Adrenal gland (tissue), 9 donors: ENCODE measurements at regions not wholly inside any gene's neighbourhood (a gene's known extent, or its start where the extent isn't known, plus 50 kb on each side); places are given as distances from the start of the nearest gene placed in this dataset.

Source experiments
- DNase-seq, 7 donors: peaks; one replicate each; pipeline ENCODE4 v3.0.0-alpha.2; 2019 to 2020
- H3K27ac ChIP-seq, 5 donors: fragments of 200-600 bp; sonication (generic) in 4 of 5; 1 replicate in 3 of 5; 2 replicates in 2 of 5; pipeline versions ENCODE4 v1.5.1 to v1.8.0; 2016 to 2020; ENCODE audit warnings: mild to moderate bottlenecking in 1 of 5
- H3K27me3 ChIP-seq: fragments of 200-600 bp; 2 replicates; pipeline ENCODE4 v1.8.0; 2021
- H3K36me3 ChIP-seq, 2 donors: fragments of 200-600 bp; replicated peaks in 1 of 2; 1 replicate in 1 of 2; 2 replicates in 1 of 2; pipeline versions ENCODE4 v1.5.1 to v1.8.0; 2018 to 2022
- H3K4me1 ChIP-seq, 2 donors: fragments of 200-600 bp; replicated peaks in 1 of 2; 1 replicate in 1 of 2; 2 replicates in 1 of 2; pipeline versions ENCODE4 v1.5.1 to v1.8.0; 2018 to 2021
- H3K4me3 ChIP-seq, 4 donors: fragments of 200-600 bp; sonication (generic) in 3 of 4; one replicate each; pipeline ENCODE4 v1.5.1; 2016 to 2018
- H3K9me3 ChIP-seq, 3 donors: fragments of 200-600 bp; sonication (generic) in 1 of 3; replicated peaks in 1 of 3; 1 replicate in 2 of 3; 2 replicates in 1 of 3; pipeline versions ENCODE4 v1.5.1 to v1.8.0; 2016 to 2021
- POLR2A ChIP-seq, 2 donors: fragments of 450-650 bp; IDR thresholded peaks; one replicate each; pipeline ENCODE4 v1.6.1; 2017; ENCODE audit warnings: antibody characterized with exemption in 2 of 2, mild to moderate bottlenecking in 2 of 2, moderate library complexity in 1 of 2
- WGBS, 4 donors: extraction: QIAGEN DNeasy Blood & Tissue Kit in 2 of 4; methylation state at CpG; one replicate each; pipeline versions ENCODE4 v1.1.5 to v1.1.7; 2013 to 2017; 5-methylcytosine and 5-hydroxymethylcytosine counted together
- intact Hi-C, 2 donors: fragments of 100-400 bp; cut with DNase I; formaldehyde crosslinking; loops; one replicate each; pipeline versions ENCODE4 v1.14.1 to v1.15.0; 2022 to 2023
- TF ChIP-seq, protein P1 (sequence below), 6 experiments: fragments of 450-650 bp in 4 of 6; fragments of 200-600 bp in 2 of 6; sonication (generic) in 1 of 6; IDR thresholded peaks; 1 replicate in 5 of 6; 2 replicates in 1 of 6; pipeline versions ENCODE4 v1.5.1 to v1.8.0; 2016 to 2021; ENCODE audit warnings: antibody characterized with exemption in 6 of 6, mild to moderate bottlenecking in 2 of 6, moderate library complexity in 1 of 6
- donor health status: healthy with polysubstance abuse.
- donor health status: Bipolar disorder and iron deficiency.
- donor health status: DM: yes; HTN: yes; CAD: no.
- donor health status: DM: no; HTN: no; CAD: no.
- donor health status: DM: no; HTN: no; CAD: no.

DNA sequence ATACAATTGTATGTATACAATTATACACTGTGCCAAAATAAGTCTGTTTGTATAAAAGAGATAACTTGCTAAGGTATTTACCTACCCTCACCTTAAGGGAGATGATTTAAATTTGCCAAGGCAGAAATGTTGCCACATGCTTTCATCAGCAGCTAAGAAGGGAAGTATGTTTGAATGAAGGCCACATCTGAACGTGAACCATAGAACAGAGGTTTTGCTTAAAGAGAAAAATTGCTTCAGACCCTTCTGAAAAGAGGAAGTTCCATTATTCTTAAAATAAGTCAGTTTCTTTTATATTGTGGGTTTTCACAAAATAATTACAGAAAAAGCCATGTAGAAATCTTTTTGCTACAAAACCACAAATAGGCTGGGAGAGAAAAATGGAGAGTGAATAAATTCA, 621.5 kb upstream of the HTR2C start:
- WGBS, 4 donors, result 21 to 38% (median 33%) methylated on average over 1 of the region's 1 CpG
- intact Hi-C loops, result no loop called here
- Histone ChIP-seq H3K4me1 (no peaks in the 10 kb centered on the region), H3K27ac (no peak overlapping the region), H3K36me3 (no peaks in the 10 kb centered on the region), H3K27me3 (peaks cover 9% of the 10 kb centered on the region), H3K4me3 (no peak overlapping the region), H3K9me3 (no peaks in the 10 kb centered on the region)
- TF ChIP-seq, protein P1, sequence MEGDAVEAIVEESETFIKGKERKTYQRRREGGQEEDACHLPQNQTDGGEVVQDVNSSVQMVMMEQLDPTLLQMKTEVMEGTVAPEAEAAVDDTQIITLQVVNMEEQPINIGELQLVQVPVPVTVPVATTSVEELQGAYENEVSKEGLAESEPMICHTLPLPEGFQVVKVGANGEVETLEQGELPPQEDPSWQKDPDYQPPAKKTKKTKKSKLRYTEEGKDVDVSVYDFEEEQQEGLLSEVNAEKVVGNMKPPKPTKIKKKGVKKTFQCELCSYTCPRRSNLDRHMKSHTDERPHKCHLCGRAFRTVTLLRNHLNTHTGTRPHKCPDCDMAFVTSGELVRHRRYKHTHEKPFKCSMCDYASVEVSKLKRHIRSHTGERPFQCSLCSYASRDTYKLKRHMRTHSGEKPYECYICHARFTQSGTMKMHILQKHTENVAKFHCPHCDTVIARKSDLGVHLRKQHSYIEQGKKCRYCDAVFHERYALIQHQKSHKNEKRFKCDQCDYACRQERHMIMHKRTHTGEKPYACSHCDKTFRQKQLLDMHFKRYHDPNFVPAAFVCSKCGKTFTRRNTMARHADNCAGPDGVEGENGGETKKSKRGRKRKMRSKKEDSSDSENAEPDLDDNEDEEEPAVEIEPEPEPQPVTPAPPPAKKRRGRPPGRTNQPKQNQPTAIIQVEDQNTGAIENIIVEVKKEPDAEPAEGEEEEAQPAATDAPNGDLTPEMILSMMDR (IDR thresholded peaks at IDR 0.05), result no peak
- TF ChIP-seq POLR2A (IDR thresholded peaks at IDR 0.05), result no peak
- DNase-seq, result no peak

DNA sequence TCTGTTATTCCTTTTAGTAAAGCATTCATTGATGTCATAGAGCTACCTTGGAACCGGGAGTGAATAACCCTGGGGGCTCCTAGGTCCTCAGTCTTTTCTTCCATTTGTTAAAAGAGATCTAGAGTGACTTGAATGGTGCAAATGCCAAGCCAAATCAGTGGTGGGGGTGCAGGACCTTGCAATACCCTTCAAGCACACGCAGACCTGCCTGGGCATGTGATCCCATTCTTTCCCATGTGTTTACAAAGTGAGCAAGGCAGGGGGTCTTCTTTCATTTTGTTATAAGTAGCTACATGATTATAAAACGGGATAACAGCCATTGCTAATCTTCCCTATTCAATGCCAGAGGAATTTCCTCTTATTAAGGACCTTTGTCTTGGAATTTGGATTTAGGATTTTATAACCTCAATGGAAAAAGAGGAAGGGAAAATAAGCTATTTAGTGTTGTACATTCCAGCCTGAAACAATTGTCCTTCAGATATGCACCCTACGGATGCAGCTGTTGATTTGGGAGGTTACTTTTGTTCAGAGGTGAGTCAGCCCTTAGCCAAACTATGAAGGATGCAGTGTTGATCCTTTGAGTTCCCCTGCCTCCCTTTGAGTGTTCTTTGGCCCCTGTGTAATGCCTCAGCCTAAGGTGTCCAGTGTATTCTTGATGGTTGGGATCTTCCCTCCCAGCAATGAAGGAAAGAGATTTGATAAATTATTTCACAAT, 623.8 kb upstream of the HTR2C start:
- Histone ChIP-seq H3K27ac (no peak overlapping the region), H3K4me3 (no peak overlapping the region), H3K27me3 (peaks cover 5% of the 10 kb centered on the region), H3K9me3 (no peaks in the 10 kb centered on the region), H3K4me1 (no peaks in the 10 kb centered on the region), H3K36me3 (no peaks in the 10 kb centered on the region)
- TF ChIP-seq POLR2A (IDR thresholded peaks at IDR 0.05), result no peak
- TF ChIP-seq, protein P1 (IDR thresholded peaks at IDR 0.05), result no peak
- WGBS, 4 donors, result 40 to 68% (median 57%) methylated on average over 4 of the region's 4 CpGs
- DNase-seq, result no peak
- intact Hi-C loops, result no loop called here

DNA sequence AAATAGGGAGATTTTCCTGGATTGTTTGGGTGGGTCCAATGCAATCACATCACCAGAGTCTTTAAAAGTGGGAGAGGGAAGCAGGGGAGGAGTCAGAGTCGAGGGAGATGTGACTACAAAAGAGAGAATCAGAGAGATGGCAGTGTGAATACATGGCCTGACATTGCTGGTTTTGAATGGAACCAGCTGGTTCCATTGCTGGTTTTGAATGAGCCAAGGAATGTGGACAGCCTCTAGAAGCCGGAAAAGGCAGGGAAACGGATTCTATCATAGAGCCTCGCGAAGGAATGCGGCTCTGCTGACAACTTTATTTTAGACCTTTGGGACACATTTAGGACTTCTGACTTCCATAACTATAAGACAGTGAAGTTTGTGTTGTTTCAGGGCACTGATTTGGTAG, 627.0 kb upstream of the HTR2C start:
- intact Hi-C loops, result no loop called here
- Histone ChIP-seq H3K27ac (no peak overlapping the region), H3K4me3 (no peak overlapping the region), H3K36me3 (no peaks in the 10 kb centered on the region), H3K4me1 (no peaks in the 10 kb centered on the region), H3K27me3 (no peaks in the 10 kb centered on the region), H3K9me3 (no peaks in the 10 kb centered on the region)
- TF ChIP-seq POLR2A (IDR thresholded peaks at IDR 0.05), result no peak
- TF ChIP-seq, protein P1 (IDR thresholded peaks at IDR 0.05), result no peak
- 71 to 87% (median 80%) methylated on average over 6 of the region's 6 CpGs for WGBS, 4 donors
- DNase-seq, result no peak

DNA sequence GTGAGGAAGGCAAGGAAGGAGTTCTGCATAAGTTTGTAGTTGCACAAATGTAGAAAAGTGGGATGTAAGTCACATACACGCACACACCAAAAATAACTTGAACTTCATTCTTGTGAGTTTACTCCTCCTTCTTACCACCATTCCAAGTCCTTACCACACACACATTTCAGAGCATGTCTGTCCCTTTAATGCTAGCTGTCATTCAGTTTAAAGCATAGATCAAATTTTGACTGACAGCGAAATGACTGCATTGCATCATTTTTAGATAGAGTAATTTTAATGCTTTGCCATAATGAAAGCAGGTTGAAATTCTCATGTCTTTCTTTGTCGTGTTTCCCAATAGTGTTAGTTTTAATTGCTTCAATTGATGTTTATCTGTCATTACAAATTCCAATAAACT, 629.6 kb upstream of the HTR2C start:
- TF ChIP-seq, protein P1 (IDR thresholded peaks at IDR 0.05), result no peak
- TF ChIP-seq POLR2A (IDR thresholded peaks at IDR 0.05), result no peak
- Histone ChIP-seq H3K4me1 (no peaks in the 10 kb centered on the region), H3K4me3 (no peak overlapping the region), H3K36me3 (no peaks in the 10 kb centered on the region), H3K27me3 (no peaks in the 10 kb centered on the region), H3K9me3 (no peaks in the 10 kb centered on the region), H3K27ac (no peak overlapping the region)
- 77 to 84% (median 80%) methylated on average over 3 of the region's 3 CpGs for WGBS, 4 donors
- intact Hi-C loops, result no loop called here
- no peak for DNase-seq
